GM19328 (cell line): ENCODE measurements at regions not wholly inside any gene's neighbourhood (a gene's known extent, or its start where the extent isn't known, plus 50 kb on each side); places are given as distances from the start of the nearest gene placed in this dataset.

ENCODE experiments used
- ATAC-seq: cut with Tn5 transposase; IDR thresholded peaks from one replicate; pipeline ENCODE4 v1.9.1; 2021; ENCODE audit warnings: mild to moderate bottlenecking, moderate library complexity; ENCODE audit not compliant: unreplicated experiment

- no peak for ATAC-seq
Measured at GRCh38 chr12:22981711-22982110, 356.7 kb downstream of the ETNK1 start.

DNA sequence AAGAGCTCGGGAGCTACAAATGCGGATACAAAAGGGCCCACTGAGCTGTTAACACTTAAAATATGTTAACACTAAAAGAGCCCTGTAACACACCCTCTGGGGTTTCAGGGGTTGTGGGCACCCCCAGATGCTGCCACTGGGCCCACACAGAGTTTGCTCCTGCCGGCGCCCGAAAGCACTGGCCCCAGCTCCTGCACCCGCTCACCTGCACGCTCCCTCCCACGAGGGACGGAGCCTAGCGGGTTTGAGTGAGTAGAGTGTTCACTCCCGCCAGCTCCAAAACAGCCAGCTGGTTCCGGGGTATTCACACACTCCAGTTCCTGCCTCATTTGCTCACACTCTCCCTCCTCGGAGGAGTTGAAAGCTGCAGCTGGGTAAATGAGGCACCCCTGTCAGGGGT lies 357.7 kb downstream of the ETNK1 start:
- no peak for ATAC-seq

- no peak for ATAC-seq
Measured at GRCh38 chr12:22986997-22987396, 362.0 kb downstream of the ETNK1 start.

DNA sequence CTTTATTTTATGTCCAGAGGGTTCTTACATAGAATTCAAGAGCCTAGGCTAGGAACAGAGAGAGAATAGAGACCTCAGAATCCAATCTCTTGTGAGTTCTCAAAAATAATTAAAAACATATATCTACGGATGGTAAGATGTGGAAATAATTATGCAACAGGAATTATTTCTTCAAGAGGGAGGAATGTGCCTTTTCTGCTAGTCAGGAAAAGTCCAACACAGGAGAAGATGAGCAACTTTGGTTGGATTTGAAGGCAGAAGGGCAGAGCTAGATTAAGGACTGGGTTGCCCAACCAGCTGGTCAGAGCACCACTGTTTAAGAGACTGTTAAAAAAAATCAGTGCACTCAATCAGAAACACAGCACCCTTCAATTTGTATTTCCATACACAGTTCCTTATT lies 365.5 kb downstream of the ETNK1 start:
- ATAC-seq = no peak

- no peak for ATAC-seq
Measured at GRCh38 chr12:22991250-22991844, 366.4 kb downstream of the ETNK1 start.

DNA sequence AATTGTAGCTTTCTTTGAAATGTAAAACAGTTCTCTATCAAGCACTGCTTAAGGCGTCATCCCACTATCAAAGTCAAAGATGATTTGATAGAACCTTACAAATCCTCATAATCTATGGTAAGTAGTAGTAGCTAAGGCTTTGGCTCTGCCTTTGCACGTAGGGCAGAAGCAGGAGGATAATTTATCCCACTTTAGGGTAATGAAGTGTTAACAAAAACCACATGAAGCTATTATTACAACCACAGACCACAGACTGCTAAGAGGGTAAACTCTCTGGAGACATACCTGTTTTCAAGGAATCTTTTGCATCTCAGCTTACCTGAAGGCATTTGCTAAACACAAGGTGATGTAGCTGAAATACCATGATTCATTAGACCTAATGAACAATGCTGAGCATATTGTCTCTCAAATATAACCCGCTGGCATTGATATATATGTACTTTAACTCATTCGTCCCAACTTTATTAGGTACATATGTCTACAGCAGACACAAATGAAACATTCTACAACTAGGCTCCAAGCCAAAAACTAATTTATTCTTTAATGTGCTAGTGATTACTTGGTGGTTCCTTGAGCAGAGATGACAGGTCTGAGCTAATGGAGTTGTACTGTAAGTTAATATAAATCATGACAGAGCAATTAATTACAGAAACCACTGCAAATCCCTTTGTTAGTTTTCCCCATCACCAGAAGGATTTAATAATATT lies 368.8 kb downstream of the ETNK1 start:
- ATAC-seq = no peak

- ATAC-seq = no peak
Measured at GRCh38 chr12:22994316-22994675, 369.3 kb downstream of the ETNK1 start.

GRCh38 chr12:23001487-23001886 lies 376.5 kb downstream of the ETNK1 start:
- ATAC-seq = no peak

DNA sequence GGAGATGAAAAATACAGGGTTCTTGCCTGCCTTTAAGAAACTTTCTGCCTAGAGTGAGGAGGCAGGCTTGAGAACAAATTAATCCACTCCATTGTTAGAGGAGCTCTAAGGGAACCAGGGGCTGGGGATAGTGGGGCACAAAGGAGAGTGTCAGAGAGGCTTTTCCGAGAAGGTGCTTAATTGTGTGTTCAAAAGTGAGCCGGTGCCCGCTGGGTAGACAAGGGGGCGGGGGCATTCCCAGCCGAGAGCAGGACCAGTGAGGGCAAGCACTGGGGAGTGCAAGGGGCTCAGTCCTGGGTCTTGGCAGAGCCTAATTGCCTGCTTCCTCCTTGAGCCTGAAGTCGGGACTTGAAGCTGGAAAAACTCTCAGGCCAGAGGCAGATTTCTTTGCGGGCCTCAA lies 377.4 kb downstream of the ETNK1 start:
- no peak for ATAC-seq

GRCh38 chr12:23004473-23005020 lies 379.6 kb downstream of the ETNK1 start:
- ATAC-seq = no peak

DNA sequence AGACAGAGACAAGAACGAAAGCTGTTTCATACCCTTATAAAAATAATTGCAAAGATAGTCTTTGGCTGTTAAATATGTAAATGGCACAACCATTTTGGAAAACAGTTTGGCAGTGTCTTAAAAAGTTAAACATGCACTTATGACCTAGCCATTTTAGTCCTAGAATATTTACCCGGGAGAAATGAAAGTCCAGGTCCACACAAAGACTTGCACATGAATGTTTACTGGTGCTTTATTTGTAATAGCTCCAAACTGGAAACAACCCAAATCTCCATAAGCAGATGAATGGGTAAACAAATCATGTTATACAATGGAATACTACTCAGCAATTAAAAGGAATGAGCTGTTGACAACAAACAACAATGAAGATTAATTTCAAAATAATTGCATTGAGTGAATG lies 380.4 kb downstream of the ETNK1 start:
- no peak for ATAC-seq

GRCh38 chr12:23006413-23006812 lies 381.4 kb downstream of the ETNK1 start:
- ATAC-seq = no peak

- no peak for ATAC-seq
Measured at GRCh38 chr12:23008623-23009022, 383.7 kb downstream of the ETNK1 start.

DNA sequence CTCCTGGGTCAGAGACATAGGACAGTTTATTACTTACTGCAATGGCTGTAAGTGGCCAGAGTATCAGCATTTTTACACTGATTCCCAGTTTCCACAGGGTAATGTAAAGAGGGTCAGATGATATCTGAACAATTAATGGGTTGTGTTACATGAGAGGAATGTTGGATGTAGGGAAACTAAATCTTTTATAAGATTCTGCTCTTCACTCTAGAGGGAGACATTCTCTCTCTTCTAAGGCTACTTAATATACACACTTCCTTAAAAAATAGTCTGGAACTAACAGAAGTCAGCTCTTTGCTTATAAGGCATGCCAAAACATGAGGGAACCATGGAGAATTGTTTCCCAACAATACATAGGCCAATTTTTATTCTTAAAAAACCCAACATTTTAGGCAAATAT lies 389.8 kb downstream of the ETNK1 start:
- no peak for ATAC-seq

GRCh38 chr12:23025372-23026016 lies 400.5 kb downstream of the ETNK1 start:
- no peak for ATAC-seq

DNA sequence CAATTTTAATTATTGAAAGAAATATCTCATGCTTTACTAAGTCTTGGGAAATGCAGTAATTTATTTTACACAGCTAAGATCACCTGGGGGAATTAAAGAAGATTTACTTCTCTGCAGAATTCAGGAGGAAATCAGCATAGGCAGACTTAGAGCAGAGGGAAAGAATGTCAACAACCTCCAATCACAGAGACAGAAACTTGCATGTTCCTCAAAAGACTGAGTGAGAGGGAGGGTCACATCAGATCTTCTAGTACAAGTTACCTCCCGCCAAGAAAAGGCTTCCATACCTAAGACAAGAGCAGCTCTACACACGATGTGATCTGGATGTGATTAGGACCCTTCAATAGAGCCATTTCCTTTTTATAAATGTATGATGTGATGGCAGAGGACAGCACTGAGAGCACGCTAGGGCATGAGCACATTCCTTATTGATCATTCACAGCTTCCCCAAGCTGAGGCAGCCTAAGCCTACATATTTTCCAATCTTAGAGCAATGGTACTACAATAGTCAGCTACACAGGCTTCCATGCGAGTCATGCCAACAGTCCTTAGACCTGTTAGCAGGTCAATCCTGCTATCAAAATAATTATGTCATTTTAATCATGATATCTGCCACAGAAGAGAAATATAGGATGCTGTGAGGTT lies 403.3 kb downstream of the ETNK1 start:
- ATAC-seq = no peak

DNA sequence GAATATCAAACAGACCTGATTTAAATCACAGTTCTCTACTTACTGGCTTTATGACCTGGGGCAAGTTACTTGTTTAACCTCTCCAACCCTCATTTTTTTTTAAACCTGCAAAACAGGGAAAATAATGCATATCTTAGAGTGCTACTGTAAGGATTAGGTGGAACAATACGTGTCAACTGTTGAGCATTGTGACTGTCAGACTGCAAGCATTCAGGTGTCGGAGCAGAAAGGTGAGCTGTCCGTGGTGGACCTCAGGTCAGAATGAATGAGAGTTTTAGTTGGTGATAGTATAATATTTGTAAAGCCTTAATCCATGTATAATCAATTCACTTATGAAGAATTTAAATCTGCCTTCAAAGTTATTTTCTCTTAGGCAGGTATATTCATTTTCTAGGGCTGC lies 404.2 kb downstream of the ETNK1 start:
- ATAC-seq = no peak

GRCh38 chr12:23039834-23040233 lies 414.9 kb downstream of the ETNK1 start:
- no peak for ATAC-seq

- ATAC-seq = no peak
Measured at GRCh38 chr12:23041774-23042173, 416.8 kb downstream of the ETNK1 start.

DNA sequence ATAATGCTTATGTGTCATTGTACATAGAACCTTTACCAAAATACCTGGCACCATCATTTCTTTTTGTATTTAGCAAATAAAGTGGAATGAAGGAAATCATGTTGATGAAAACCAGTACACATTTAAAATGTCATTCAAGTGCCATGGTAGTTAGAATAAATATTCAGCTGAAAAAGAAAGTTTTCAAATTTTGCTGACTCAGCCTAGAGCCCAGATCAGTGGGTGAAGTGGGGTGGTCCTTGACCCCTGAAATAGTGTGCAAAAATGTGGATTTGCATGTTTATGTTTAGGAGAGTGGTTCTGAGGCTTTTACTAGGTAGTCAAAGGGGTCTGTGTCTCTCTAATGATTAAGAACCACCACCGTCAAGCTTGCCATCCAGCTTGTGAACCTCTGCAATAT lies 418.7 kb downstream of the ETNK1 start:
- no peak for ATAC-seq

GRCh38 chr12:23049180-23049579 lies 424.2 kb downstream of the ETNK1 start:
- no peak for ATAC-seq

DNA sequence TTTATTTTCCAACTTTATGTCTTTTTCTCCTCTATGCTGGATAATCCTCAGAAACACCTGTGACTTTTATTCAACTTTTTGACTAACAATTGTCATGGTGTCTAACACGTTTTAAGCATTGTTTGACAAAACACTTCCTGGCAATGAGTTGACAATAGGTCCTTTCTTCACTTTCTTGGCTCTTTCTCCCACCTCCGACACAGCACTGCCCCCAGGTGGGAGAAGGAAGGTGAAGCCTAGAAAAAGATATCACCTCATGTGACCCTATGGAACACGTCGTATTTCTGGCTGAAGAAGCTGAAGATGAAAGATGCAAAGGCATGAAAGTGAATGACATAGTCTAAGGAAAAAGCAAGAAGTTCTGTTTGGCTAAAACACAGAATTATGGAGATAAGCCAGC lies 430.0 kb downstream of the ETNK1 start:
- ATAC-seq = no peak
